ENCODE measurements at regions not wholly inside any gene's neighbourhood (a gene's known extent, or its start where the extent isn't known, plus 50 kb on each side); places are given as distances from the start of the nearest gene placed in this dataset.
"Not testable (repeated sequence)": the region's sequence is repeated elsewhere in the genome, so short reads cannot be mapped to it uniquely, and the experiment has no call there.

GRCh38 chr18:7178568-7178967, 52.3 kb upstream of the LRRC30 start:
- H3K4me3 ChIP-seq (ENCODE audit: low read depth, low read length); DNase-seq (ENCODE audit: low read depth): not testable (repeated sequence)

GRCh38 chr18:7177116-7177744, 53.7 kb upstream of the LRRC30 start:
- peak; percentile 93 for TF ChIP-seq CTCF (conservative IDR thresholded peaks at IDR 0.05; ENCODE audit: low read depth, low read length)
- no peak overlapping the region for H3K4me3 ChIP-seq (ENCODE audit: low read depth, low read length)
- no peak for DNase-seq (ENCODE audit: low read depth)

GRCh38 chr18:7174344-7175095, 56.4 kb upstream of the LRRC30 start:
- DNase-seq (ENCODE audit: low read depth): no peak
- peak; percentile 40 for TF ChIP-seq CTCF (conservative IDR thresholded peaks at IDR 0.05; ENCODE audit: low read depth, low read length)
- H3K4me3 ChIP-seq (ENCODE audit: low read depth, low read length): no peak overlapping the region

GRCh38 chr18:7173216-7173615, 55.6 kb upstream of the LAMA1 start:
- no peak overlapping the region for H3K4me3 ChIP-seq (ENCODE audit: low read depth, low read length)
- no peak for TF ChIP-seq CTCF (conservative IDR thresholded peaks at IDR 0.05; ENCODE audit: low read depth, low read length)
- DNase-seq (ENCODE audit: low read depth): no peak

GRCh38 chr18:7172611-7173010, 55.0 kb upstream of the LAMA1 start:
- no peak for DNase-seq (ENCODE audit: low read depth)
- no peak overlapping the region for H3K4me3 ChIP-seq (ENCODE audit: low read depth, low read length)
- no peak for TF ChIP-seq CTCF (conservative IDR thresholded peaks at IDR 0.05; ENCODE audit: low read depth, low read length)

GRCh38 chr18:7170292-7170691, 52.7 kb upstream of the LAMA1 start:
- DNase-seq (ENCODE audit: low read depth): no peak
- H3K4me3 ChIP-seq (ENCODE audit: low read depth, low read length): no peak overlapping the region
- TF ChIP-seq CTCF (conservative IDR thresholded peaks at IDR 0.05; ENCODE audit: low read depth, low read length): no peak

GRCh38 chr18:7169601-7170000, 52.0 kb upstream of the LAMA1 start:
- no peak overlapping the region for H3K4me3 ChIP-seq (ENCODE audit: low read depth, low read length)
- DNase-seq (ENCODE audit: low read depth): no peak
- TF ChIP-seq CTCF (conservative IDR thresholded peaks at IDR 0.05; ENCODE audit: low read depth, low read length): no peak
